K562 (cell line): ENCODE measurements at regions not wholly inside any gene's neighbourhood (a gene's known extent, or its start where the extent isn't known, plus 50 kb on each side); places are given as distances from the start of the nearest gene placed in this dataset.

Experiments used
- ATAC-seq: fragments of 200-7000 bp; cut with Tn5 transposase; 3 replicates; pipeline ENCODE4 v1.9.1; 2020; ENCODE audit warnings: moderate library complexity
- BruUV-seq: library from RNA; stranded (reverse); fragments of 400-500 nt; replicated peaks from 2 replicates; lab custom pipeline; 2021; lab: Mats Ljungman, UMichigan
- CTCF ChIA-PET: fragments of 300-600 bp; formaldehyde crosslinking; extraction: SDS; loops from one replicate; lab custom pipeline; 2021; ENCODE audit warnings: low intra/inter-chr PET ratio; lab: Yijun Ruan, JAX
- POLR2A ChIA-PET: fragments of 300-600, 350-650 bp; sonication (Branson Sonifier 250); formaldehyde crosslinking; extraction: SDS; loops from one replicate; lab custom pipeline; 2021; ENCODE audit warnings: antibody characterized with exemption, inconsistent platforms; lab: Yijun Ruan, JAX
- DNase-seq, 4 experiments: peaks; one replicate each; pipeline versions ENCODE4 v3.0.0 to v3.0.0-alpha.2; 2011 to 2018; ENCODE audit warnings: low spot score in 3 of 4, mixed read lengths in 3 of 4; ENCODE audit errors: extremely low read depth in 1 of 4
- FAIRE-seq: peaks from 2 replicates; lab custom pipeline; 2011; peaks lifted over from hg19 to GRCh38; lab: Jason Lieb, UNC
- H2AFZ ChIP-seq: 2 replicates; pipeline ENCODE4 v1.6.0; 2011; ENCODE audit warnings: low read depth, low read length, control low read depth, inconsistent platforms
- H3K27ac ChIP-seq: fragments of 200-600 bp; 3 replicates; pipeline ENCODE4 v1.8.0; 2011; ENCODE audit warnings: low read depth, mild to moderate bottlenecking, control low read depth, inconsistent platforms, low read length, moderate library complexity, mixed read lengths; ENCODE audit errors: extremely low read depth
- H3K27me3 ChIP-seq, 2 experiments: fragments of 300-600 bp in 1 of 2; 2 replicates in 1 of 2; 3 replicates in 1 of 2; pipeline versions ENCODE4 v1.6.0 to v1.8.0; 2011; ENCODE audit warnings: inconsistent platforms in 2 of 2, low read length in 2 of 2, mild to moderate bottlenecking in 1 of 2, mixed read lengths in 1 of 2, moderate library complexity in 1 of 2; ENCODE audit not compliant: control insufficient read depth in 2 of 2, insufficient read depth in 2 of 2
- H3K36me3 ChIP-seq: fragments of 300-600 bp; 3 replicates; pipeline ENCODE4 v1.8.0; 2011; ENCODE audit warnings: mild to moderate bottlenecking, low read length, inconsistent platforms; ENCODE audit not compliant: control insufficient read depth, insufficient read depth
- H3K4me1 ChIP-seq, 2 experiments: fragments of 200-600 bp in 1 of 2; replicated peaks in 1 of 2; 2 replicates in 1 of 2; 3 replicates in 1 of 2; pipeline versions ENCODE4 v1.5.1 to v1.8.0; 2011; ENCODE audit warnings: inconsistent platforms in 2 of 2, low read length in 2 of 2, mild to moderate bottlenecking in 1 of 2, mixed read lengths in 1 of 2, moderate library complexity in 1 of 2; ENCODE audit not compliant: control insufficient read depth in 2 of 2, insufficient read depth in 2 of 2
- H3K4me2 ChIP-seq: 2 replicates; pipeline ENCODE4 v1.6.1; 2011; ENCODE audit warnings: low read length, control low read depth, inconsistent platforms, mixed read lengths; ENCODE audit not compliant: insufficient read depth
- H3K4me3 ChIP-seq: fragments of 200-600 bp; sonication (generic), shearing (Covaris generic); 2 replicates; pipeline ENCODE4 v1.5.1; 2016; ENCODE audit warnings: control low read depth, inconsistent platforms
- H3K79me2 ChIP-seq: fragments of 200-600 bp; 3 replicates; pipeline ENCODE4 v1.8.0; 2011; ENCODE audit warnings: low read length, inconsistent platforms; ENCODE audit not compliant: control insufficient read depth, insufficient read depth
- H3K9ac ChIP-seq, 2 experiments: 2 replicates each; pipeline versions ENCODE4 v1.6.0 to v1.6.1; 2011; ENCODE audit warnings: low read depth in 2 of 2, low read length in 2 of 2, control low read depth in 1 of 2, inconsistent platforms in 1 of 2, mild to moderate bottlenecking in 1 of 2, mixed read lengths in 1 of 2; ENCODE audit not compliant: insufficient read depth in 1 of 2
- H3K9me1 ChIP-seq: one replicate; pipeline ENCODE4 v1.6.0; 2011; ENCODE audit warnings: inconsistent platforms, mild to moderate bottlenecking, low read length, moderate library complexity; ENCODE audit not compliant: control insufficient read depth, insufficient read depth
- H3K9me3 ChIP-seq: replicated peaks from 2 replicates; pipeline ENCODE4 v1.5.1; 2011; ENCODE audit warnings: low read depth, low read length, inconsistent platforms; ENCODE audit not compliant: control insufficient read depth, insufficient read depth
- H4K20me1 ChIP-seq: replicated peaks from 2 replicates; pipeline ENCODE4 v1.6.1; 2011; ENCODE audit warnings: low read length, inconsistent platforms, mixed read lengths; ENCODE audit not compliant: control insufficient read depth, insufficient read depth
- FOXJ2 ChIP-seq: fragments of 200-800 bp; sonication (Bioruptor generic); IDR thresholded peaks from 2 replicates; pipeline ENCODE4 v1.6.1; 2016; ENCODE audit warnings: missing genetic modification characterization, missing compliant biosample characterization
- FOXP1 ChIP-seq: sonication (generic); formaldehyde crosslinking; IDR thresholded peaks from 2 replicates; pipeline ENCODE4 v1.8.0; 2022; ENCODE audit warnings: mild to moderate bottlenecking, missing genetic modification reagents
- HNRNPH1 ChIP-seq: fragments of 200-400 bp; formaldehyde crosslinking; optimal IDR thresholded peaks from 2 replicates; pipeline ENCODE3; 2017; ENCODE audit warnings: low read depth, mild to moderate bottlenecking, low read length, moderate library complexity
- HNRNPL ChIP-seq: fragments of 200-400 bp; formaldehyde crosslinking; IDR thresholded peaks from 2 replicates; pipeline ENCODE4 v1.6.1; 2017; ENCODE audit warnings: low read depth, mild to moderate bottlenecking, low read length
- MTA1 ChIP-seq: fragments of 450-650 bp; IDR thresholded peaks from 2 replicates; pipeline ENCODE4 v1.6.1; 2017; ENCODE audit warnings: borderline replicate concordance
- MTA2 ChIP-seq: fragments of 450-650 bp; IDR thresholded peaks from 2 replicates; pipeline ENCODE4 v1.6.1; 2016; ENCODE audit warnings: low read depth
- RHOXF2B ChIP-seq: fragments of 250-450 bp; sonication (Bioruptor Pico); conservative IDR thresholded peaks from 2 replicates; pipeline ENCODE4 v1.5.1; 2021
- SAP30 ChIP-seq: fragments of 200-600 bp; sonication (generic); IDR thresholded peaks from 2 replicates; pipeline ENCODE4 v1.6.1; 2012; ENCODE audit warnings: borderline replicate concordance, low read depth, mild to moderate bottlenecking, moderate library complexity, low read length, control low read depth, inconsistent platforms; ENCODE audit not compliant: insufficient read depth, poor library complexity, severe bottlenecking
- TGIF2 ChIP-seq: sonication (generic); formaldehyde crosslinking; IDR thresholded peaks from 2 replicates; pipeline ENCODE4 v1.8.1; 2022; ENCODE audit warnings: mild to moderate bottlenecking, missing genetic modification reagents, moderate library complexity
- XRCC4 ChIP-seq: IDR thresholded peaks from one replicate; pipeline ENCODE4 v1.6.1; 2011; ENCODE audit not compliant: insufficient read depth, insufficient read length; ENCODE audit errors: extremely low read depth
- ZKSCAN8 ChIP-seq: fragments of 200-800 bp; sonication (Bioruptor generic); IDR thresholded peaks from 2 replicates; pipeline ENCODE4 v1.6.1; 2016; ENCODE audit warnings: missing genetic modification characterization, missing compliant biosample characterization
- ZNF274 ChIP-seq: IDR thresholded peaks from 2 replicates; pipeline ENCODE4 v1.6.1; 2011; ENCODE audit warnings: low read depth, mild to moderate bottlenecking, low read length, moderate library complexity, borderline replicate concordance
- WGBS: fragments of 100-300 bp; shearing (Covaris generic); methylation state at CpG from one replicate; pipeline ENCODE4 v1.1.6; 2016; ENCODE audit warnings: low coverage, mixed read lengths; ENCODE audit not compliant: insufficient coverage; ENCODE audit errors: missing lambda C conversion rate; 5-methylcytosine and 5-hydroxymethylcytosine counted together
- in situ Hi-C: fragments of 300-500 bp; cut with MboI; formaldehyde crosslinking; loops from 4 replicates; pipeline ENCODE4 v1.15.0; 2018; ENCODE audit warnings: inconsistent platforms, mixed read lengths
- intact Hi-C: fragments of 100-400 bp; cut with micrococcal nuclease; formaldehyde crosslinking; loops from 2 replicates; pipeline ENCODE4 v1.14.2; 2022

DNA sequence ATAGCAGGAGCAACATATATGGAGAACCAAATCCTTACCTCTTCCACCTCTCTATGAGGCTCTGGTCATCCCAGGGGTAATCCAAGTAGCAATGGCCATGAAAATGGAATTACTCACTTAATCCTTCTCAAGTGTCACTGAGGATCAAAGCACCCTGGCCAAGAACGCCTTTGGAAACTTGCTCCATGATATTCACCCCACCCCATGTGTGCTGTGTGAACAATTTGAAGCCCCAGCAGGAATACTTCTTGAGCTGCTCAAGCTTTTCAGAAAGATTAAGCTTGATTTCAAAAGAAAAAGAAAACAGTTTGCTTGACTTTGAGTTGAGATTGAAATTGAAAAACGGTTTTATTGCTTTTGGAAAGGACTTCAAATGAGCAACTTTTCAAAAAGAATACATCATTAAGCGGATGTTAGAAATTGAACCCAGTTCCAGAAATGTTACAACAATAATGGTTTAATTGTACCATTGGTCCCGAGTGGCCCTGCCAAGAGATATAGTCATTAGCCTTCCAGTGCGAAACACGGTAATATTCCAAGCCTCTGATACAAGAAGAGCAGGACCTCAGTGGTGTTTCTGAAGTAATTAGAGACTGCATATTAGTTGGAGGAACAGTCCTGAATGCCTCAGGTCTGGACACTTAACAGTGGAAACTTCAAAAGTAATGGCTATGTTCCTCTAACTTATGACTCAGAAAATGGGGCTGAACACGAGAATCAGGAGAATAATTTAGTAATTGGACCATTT is 208.1 kb downstream of the NEBL start:
- ChIA-PET CTCF (no interaction called here), POLR2A (no interaction called here)
- intact Hi-C loops (no loop called here), in situ Hi-C loops (no loop called here)
- Histone ChIP-seq H3K9ac (no peak overlapping the region), H3K36me3 (no peaks in the 10 kb centered on the region), H3K79me2 (no peaks in the 10 kb centered on the region), H3K4me2 (no peak overlapping the region), H3K27ac (no peak overlapping the region), H3K27me3 (no peaks in the 10 kb centered on the region), H3K4me1 (no peaks in the 10 kb centered on the region), H3K4me3 (no peak overlapping the region), H3K9me3 (no peaks in the 10 kb centered on the region), H2AFZ (no peak overlapping the region), H4K20me1 (no peaks in the 10 kb centered on the region), H3K9me1 (no peaks in the 10 kb centered on the region)
- TF ChIP-seq XRCC4 (no peak), FOXP1 (CRISPR knock-in tag) (no peak), ZKSCAN8 (CRISPR knock-in tag) (no peak), RHOXF2B (no peak), HNRNPL (no peak), FOXJ2 (tag) (no peak), TGIF2 (no peak), ZNF274 (no peak), MTA2 (no peak), MTA1 (no peak), HNRNPH1 (no peak), SAP30 (no peak)
- WGBS, result 1% methylated on average over 7 of the region's 7 CpGs
- BruUV-seq, result no TSS peak
- no peak for FAIRE-seq
- ATAC-seq, result no peak
- no peak for DNase-seq
